ENCODE measurements at regions not wholly inside any gene's neighbourhood (a gene's known extent, or its start where the extent isn't known, plus 50 kb on each side); places are given as distances from the start of the nearest gene placed in this dataset.

- H3K27ac ChIP-seq (ENCODE audit: control insufficient read depth, insufficient read depth) = no peak overlapping the region
- H3K9ac ChIP-seq (ENCODE audit: control insufficient read depth, insufficient read depth, low read length) = no peak overlapping the region
- H3K27me3 ChIP-seq (replicated peaks in 1 of 2; ENCODE audit: control insufficient read depth in 2 of 2, insufficient read depth in 2 of 2, low read length in 1 of 2) = peaks cover 0 to 1% of the 10 kb centered on the region in 2 experiments; a peak in 1 of 4 replicates
- no peak overlapping the region for H2AFZ ChIP-seq (ENCODE audit: control insufficient read depth, low read depth, low read length)
- TF ChIP-seq KLF5 (IDR thresholded peaks at IDR 0.05; ENCODE audit: partially characterized antibody) (no peak), RCOR1 (conservative IDR thresholded peaks at IDR 0.05; ENCODE audit: low read depth, low read length) (no peak), LARP7 (IDR thresholded peaks at IDR 0.05) (no peak), SRF (IDR thresholded peaks at IDR 0.05; ENCODE audit: low read depth in 2 of 2, low read length in 2 of 2) (no peak), BRCA1 (IDR thresholded peaks at IDR 0.05; ENCODE audit: low read depth, low read length) (no peak), CREB1 (IDR thresholded peaks at IDR 0.05; ENCODE audit: low read depth) (no peak), BHLHE40 (IDR thresholded peaks at IDR 0.05; ENCODE audit: borderline replicate concordance in 1 of 2, low read depth in 2 of 2, low read length in 1 of 2) (no peak), EZH2 (IDR thresholded peaks at IDR 0.05; ENCODE audit: borderline replicate concordance, control insufficient read depth, low read depth, low read length) (no peak), ASH2L (IDR thresholded peaks at IDR 0.05; ENCODE audit: borderline replicate concordance, low read depth) (no peak), YBX1 (IDR thresholded peaks at IDR 0.05) (no peak), USF2 (IDR thresholded peaks at IDR 0.05; ENCODE audit: borderline replicate concordance, low read depth, low read length) (no peak), FOXM1 (IDR thresholded peaks at IDR 0.05; ENCODE audit: low read depth, low read length) (no peak), ZNF274 (IDR thresholded peaks at IDR 0.05; ENCODE audit: insufficient read depth, insufficient read length) (no peak), NBN (IDR thresholded peaks at IDR 0.05) (no peak), MYB (IDR thresholded peaks at IDR 0.05; ENCODE audit: borderline replicate concordance, low read depth, low read length) (no peak), REST (IDR thresholded peaks at IDR 0.05; ENCODE audit: low read depth, low read length) (no peak), ZNF217 (IDR thresholded peaks at IDR 0.05) (no peak), SMC3 (IDR thresholded peaks at IDR 0.05; ENCODE audit: borderline replicate concordance, low read length) (no peak), NFYB (IDR thresholded peaks at IDR 0.05; ENCODE audit: insufficient read depth, low read depth, low read length) (no peak), CTCF (IDR thresholded peaks at IDR 0.05 in 2 of 3, conservative IDR thresholded peaks at IDR 0.05 in 1 of 3; ENCODE audit: control insufficient read depth in 2 of 3, extremely low read depth in 1 of 3, insufficient read depth in 1 of 3, low read depth in 3 of 3, low read length in 3 of 3) (no peak)
- no peak for FAIRE-seq
- peak; percentile 18; the same call in 1 of the 3 replicates for ATAC-seq
- 36% methylated on average over 15 of the region's 18 CpGs for WGBS (ENCODE audit: insufficient coverage, insufficient replicate concordance, low lambda C conversion rate, missing lambda C conversion rate)
- no peaks in the 10 kb centered on the region for H3K79me2 ChIP-seq (ENCODE audit: control insufficient read depth, insufficient read depth, low read length)
- no peak overlapping the region for H3K4me2 ChIP-seq (ENCODE audit: control insufficient read depth, insufficient read depth)
- DNase-seq (ENCODE audit: low read depth, low spot score) = no peak
- ChIA-PET POLR2A (interaction anchor here (0.6 kb wide), 1 partner anchor 309 kb away, joined by 3 read pairs; no protein-coding TSS in a partner anchor), SMC1A (ENCODE audit: uncharacterized antibody, unreplicated experiment) (no interaction called here), RAD21 (ENCODE audit: unreplicated experiment) (no interaction called here), CTCF (no interaction called here)
- no TSS peak for BruUV-seq (replicated peaks)
- no peaks in the 10 kb centered on the region for H3K36me3 ChIP-seq (ENCODE audit: control insufficient read depth in 2 of 2, insufficient read depth in 2 of 2, low read length in 1 of 2)
- in situ Hi-C loops (cut with MboI) (no loop called here), intact Hi-C loops (cut with micrococcal nuclease; ENCODE audit: unreplicated experiment) (no loop called here)
- H3K9me3 ChIP-seq (replicated peaks; ENCODE audit: control insufficient read depth, insufficient read depth, low read length) = no peaks in the 10 kb centered on the region
- H3K4me1 ChIP-seq (ENCODE audit: control insufficient read depth, insufficient read depth, low read length) = no peaks in the 10 kb centered on the region
- no peak overlapping the region for H3K4me3 ChIP-seq
- H4K20me1 ChIP-seq (ENCODE audit: control insufficient read depth, insufficient read depth) = no peaks in the 10 kb centered on the region
These were observed 73.2 kb upstream of the MEDAG start for GRCh38 chr13:30832845-30833332.

Data from GM12878 (cell line).